HEK293 (cell line): ENCODE measurements at regions not wholly inside any gene's neighbourhood (a gene's known extent, or its start where the extent isn't known, plus 50 kb on each side); places are given as distances from the start of the nearest gene placed in this dataset.

Experiments
- CTCF ChIA-PET: fragments of 350-600 bp; formaldehyde crosslinking; extraction: SDS; loops from one replicate; lab custom pipeline; 2021; ENCODE audit warnings: antibody characterized with exemption; lab: Yijun Ruan, JAX
- POLR2A ChIA-PET: fragments of 300-600 bp; formaldehyde crosslinking; extraction: SDS; loops from one replicate; lab custom pipeline; 2020; ENCODE audit warnings: antibody characterized with exemption, inconsistent platforms; lab: Yijun Ruan, JAX
- H3K27ac ChIP-seq: fragments of 200-500 bp; sonication (Bioruptor generic); 2 replicates; pipeline ENCODE4 v1.5.1; 2014; ENCODE audit warnings: low read depth, low read length, control low read depth, inconsistent platforms; ENCODE audit errors: extremely low read depth
- H3K36me3 ChIP-seq, 2 experiments: fragments of 200-500 bp in 1 of 2; sonication (Bioruptor generic) in 1 of 2; 1 replicate in 1 of 2; 2 replicates in 1 of 2; pipeline ENCODE4 v1.5.1; 2014 to 2017; ENCODE audit warnings: inconsistent platforms in 2 of 2, low read length in 2 of 2; ENCODE audit not compliant: control insufficient read depth in 2 of 2, insufficient read depth in 1 of 2
- H3K4me1 ChIP-seq: fragments of 200-500 bp; sonication (Bioruptor generic); 2 replicates; pipeline ENCODE4 v1.5.1; 2014; ENCODE audit warnings: mild to moderate bottlenecking, low read length, inconsistent platforms; ENCODE audit not compliant: control insufficient read depth, insufficient read depth
- H3K4me3 ChIP-seq: 2 replicates; pipeline ENCODE4 v1.5.1; 2011; ENCODE audit warnings: low read depth, mild to moderate bottlenecking, control low read depth, low read length, moderate library complexity
- H3K9me3 ChIP-seq: fragments of 200-500 bp; sonication (Bioruptor generic); 2 replicates; pipeline ENCODE4 v1.5.1; 2014; ENCODE audit warnings: low read depth, low read length, inconsistent platforms; ENCODE audit not compliant: control insufficient read depth, insufficient read depth
- GLIS1 ChIP-seq: fragments of 450-650 bp; formaldehyde crosslinking; IDR thresholded peaks from 2 replicates; pipeline ENCODE4 v1.5.1; 2016; ENCODE audit warnings: missing biosample characterization, missing genetic modification characterization
- KLF17 ChIP-seq: fragments of 450-650 bp; formaldehyde crosslinking; IDR thresholded peaks from 2 replicates; pipeline ENCODE4 v1.5.1; 2016; ENCODE audit warnings: missing biosample characterization, missing genetic modification characterization
- TRIM28 ChIP-seq: IDR thresholded peaks from 2 replicates; pipeline ENCODE4 v1.6.1; 2011; ENCODE audit warnings: low read length, control low read depth, borderline replicate concordance
- ZBTB20 ChIP-seq: fragments of 450-650 bp; formaldehyde crosslinking; IDR thresholded peaks from 2 replicates; pipeline ENCODE4 v1.5.1; 2016; ENCODE audit warnings: missing biosample characterization, missing genetic modification characterization
- ZFP37 ChIP-seq: fragments of 450-650 bp; formaldehyde crosslinking; IDR thresholded peaks from 2 replicates; pipeline ENCODE4 v1.5.1; 2016; ENCODE audit warnings: missing biosample characterization, missing genetic modification characterization
- ZNF148 ChIP-seq: fragments of 450-650 bp; formaldehyde crosslinking; IDR thresholded peaks from 2 replicates; pipeline ENCODE4 v1.5.0; 2017; ENCODE audit warnings: missing biosample characterization, missing genetic modification characterization, borderline replicate concordance
- ZNF174 ChIP-seq: fragments of 450-650 bp; formaldehyde crosslinking; IDR thresholded peaks from 2 replicates; pipeline ENCODE4 v1.5.0; 2017; ENCODE audit warnings: missing biosample characterization, mild to moderate bottlenecking, missing genetic modification characterization
- ZNF18 ChIP-seq: fragments of 450-650 bp; formaldehyde crosslinking; IDR thresholded peaks from 2 replicates; pipeline ENCODE4 v1.5.1; 2016; ENCODE audit warnings: missing biosample characterization, missing genetic modification characterization
- ZNF221 ChIP-seq: fragments of 450-650 bp; formaldehyde crosslinking; IDR thresholded peaks from 2 replicates; pipeline ENCODE4 v1.5.1; 2017; ENCODE audit warnings: missing biosample characterization, missing genetic modification characterization, borderline replicate concordance
- ZNF311 ChIP-seq: fragments of 450-650 bp; formaldehyde crosslinking; IDR thresholded peaks from 2 replicates; pipeline ENCODE4 v1.5.1; 2017; ENCODE audit warnings: missing biosample characterization, missing genetic modification characterization, borderline replicate concordance
- ZNF354C ChIP-seq: fragments of 450-650 bp; formaldehyde crosslinking; IDR thresholded peaks from 2 replicates; pipeline ENCODE4 v1.5.1; 2016; ENCODE audit warnings: missing biosample characterization, missing genetic modification characterization, low read depth, borderline replicate concordance
- ZNF362 ChIP-seq: fragments of 450-650 bp; formaldehyde crosslinking; IDR thresholded peaks from 2 replicates; pipeline ENCODE4 v1.5.1; 2016; ENCODE audit warnings: missing biosample characterization, missing genetic modification characterization
- ZNF416 ChIP-seq: fragments of 450-650 bp; formaldehyde crosslinking; IDR thresholded peaks from 2 replicates; pipeline ENCODE4 v1.5.1; 2016; ENCODE audit warnings: missing biosample characterization, missing genetic modification characterization
- ZNF510 ChIP-seq: fragments of 450-650 bp; formaldehyde crosslinking; IDR thresholded peaks from 2 replicates; pipeline ENCODE4 v1.5.1; 2018; ENCODE audit warnings: mild to moderate bottlenecking, missing genetic modification characterization, missing biosample characterization; ENCODE audit not compliant: insufficient replicate concordance
- ZNF529 ChIP-seq: fragments of 450-650 bp; formaldehyde crosslinking; IDR thresholded peaks from 2 replicates; pipeline ENCODE4 v1.5.1; 2017; ENCODE audit warnings: missing genetic modification characterization, missing biosample characterization; ENCODE audit not compliant: insufficient replicate concordance
- ZNF571 ChIP-seq: fragments of 450-650 bp; formaldehyde crosslinking; IDR thresholded peaks from 2 replicates; pipeline ENCODE4 v1.5.0; 2017; ENCODE audit warnings: missing biosample characterization, missing genetic modification characterization
- ZNF600 ChIP-seq: fragments of 450-650 bp; formaldehyde crosslinking; IDR thresholded peaks from 2 replicates; pipeline ENCODE4 v1.5.1; 2016; ENCODE audit warnings: missing biosample characterization, missing genetic modification characterization
- ZNF610 ChIP-seq: fragments of 450-650 bp; formaldehyde crosslinking; IDR thresholded peaks from 2 replicates; pipeline ENCODE4 v1.5.1; 2016; ENCODE audit warnings: missing biosample characterization, missing genetic modification characterization, borderline replicate concordance
- ZNF639 ChIP-seq: fragments of 450-650 bp; formaldehyde crosslinking; IDR thresholded peaks from 2 replicates; pipeline ENCODE4 v1.5.1; 2016; ENCODE audit warnings: missing biosample characterization, missing genetic modification characterization
- ZNF692 ChIP-seq: fragments of 450-650 bp; formaldehyde crosslinking; IDR thresholded peaks from 2 replicates; pipeline ENCODE4 v1.5.1; 2016; ENCODE audit warnings: missing biosample characterization, missing genetic modification characterization
- ZNF707 ChIP-seq: fragments of 450-650 bp; formaldehyde crosslinking; IDR thresholded peaks from 2 replicates; pipeline ENCODE4 v1.5.1; 2016; ENCODE audit warnings: missing biosample characterization, missing genetic modification characterization
- ZNF776 ChIP-seq: fragments of 450-650 bp; formaldehyde crosslinking; IDR thresholded peaks from 2 replicates; pipeline ENCODE4 v1.5.0; 2017; ENCODE audit warnings: missing biosample characterization, missing genetic modification characterization, borderline replicate concordance

GRCh38 chr14:22420598-22421186, 168.3 kb downstream of the DAD1 start (continued):
- TF ChIP-seq ZNF362 (tag by site-specific recombination), result no peak
- no peak for TF ChIP-seq ZNF148 (tag by site-specific recombination)
- TF ChIP-seq ZNF610 (tag by site-specific recombination), result no peak
- no peak for TF ChIP-seq KLF17
- no peak for TF ChIP-seq ZNF600 (tag by site-specific recombination)

- ChIA-PET POLR2A (no interaction called here), CTCF (interaction anchor here (3.3 kb wide), 1 partner anchor 52 kb away, joined by 13 read pairs; no protein-coding TSS in a partner anchor)
- Histone ChIP-seq H3K36me3 (no peaks in the 10 kb centered on the region), H3K4me1 (no peaks in the 10 kb centered on the region), H3K27ac (no peak overlapping the region), H3K4me3 (no peak overlapping the region), H3K9me3 (no peaks in the 10 kb centered on the region)
- TF ChIP-seq ZNF416, result no peak
- TF ChIP-seq ZFP37, result no peak
- no peak for TF ChIP-seq GLIS1 (tag by site-specific recombination)
- TF ChIP-seq ZNF311 (tag by site-specific recombination), result no peak
These were observed 169.4 kb downstream of the DAD1 start for GRCh38 chr14:22419620-22420019.

GRCh38 chr14:22418631-22419030, 170.4 kb downstream of the DAD1 start:
- CTCF ChIA-PET, result interaction anchor here (0.8 to 2.3 kb wide), 2 partner anchors 54 to 253 kb away, joined by 3 to 9 read pairs; no protein-coding TSS in a partner anchor

More at GRCh38 chr14:22418631-22419030, 170.4 kb downstream of the DAD1 start:
- POLR2A ChIA-PET, result no interaction called here
- Histone ChIP-seq H3K27ac (no peak overlapping the region), H3K36me3 (no peaks in the 10 kb centered on the region), H3K4me1 (no peaks in the 10 kb centered on the region), H3K4me3 (no peak overlapping the region), H3K9me3 (no peaks in the 10 kb centered on the region)
- TF ChIP-seq ZBTB20 (tag by site-specific recombination) (no peak), ZNF18 (tag by site-specific recombination) (no peak), ZNF707 (tag by site-specific recombination) (no peak), ZNF639 (tag by site-specific recombination) (no peak), ZNF354C (tag by site-specific recombination) (no peak), ZNF776 (tag by site-specific recombination) (no peak), ZNF510 (tag by site-specific recombination) (no peak), ZNF529 (tag by site-specific recombination) (no peak), ZNF174 (no peak), ZNF571 (tag by site-specific recombination) (no peak), ZNF221 (tag by site-specific recombination) (no peak), KLF17 (no peak), ZNF692 (tag by site-specific recombination) (no peak), TRIM28 (no peak)
